GM23338 (cell line): ENCODE measurements at regions not wholly inside any gene's neighbourhood (a gene's known extent, or its start where the extent isn't known, plus 50 kb on each side); places are given as distances from the start of the nearest gene placed in this dataset.

Experiments used
- CREB1 ChIP-seq: fragments of 250-450 bp; sonication (Bioruptor Pico); IDR thresholded peaks from 2 replicates; pipeline ENCODE4 v1.5.0; 2020; ENCODE audit warnings: low read depth, mild to moderate bottlenecking, moderate library complexity
- EZH2 ChIP-seq: fragments of 200-600 bp; sonication (generic); IDR thresholded peaks from one replicate; pipeline ENCODE4 v1.8.0; 2017; ENCODE audit warnings: antibody characterized with exemption, mild to moderate bottlenecking, low read depth; ENCODE audit not compliant: unreplicated experiment
- EZH2phosphoT487 ChIP-seq: fragments of 200-600 bp; sonication (generic); IDR thresholded peaks from one replicate; pipeline ENCODE4 v1.8.1; 2018; ENCODE audit warnings: antibody characterized with exemption; ENCODE audit not compliant: unreplicated experiment
- NANOG ChIP-seq: IDR thresholded peaks from 2 replicates; pipeline ENCODE4 v1.6.1; 2016; ENCODE audit warnings: antibody characterized with exemption, borderline replicate concordance
- POLR2AphosphoS5 ChIP-seq: IDR thresholded peaks from 2 replicates; pipeline ENCODE4 v1.6.1; 2016; ENCODE audit warnings: antibody characterized with exemption, low read depth
- REST ChIP-seq: IDR thresholded peaks from one replicate; pipeline ENCODE4 v1.6.1; 2018; ENCODE audit warnings: antibody characterized with exemption; ENCODE audit not compliant: unreplicated experiment
- STAT1 ChIP-seq: IDR thresholded peaks from one replicate; pipeline ENCODE4 v1.6.1; 2016; ENCODE audit warnings: antibody characterized with exemption; ENCODE audit not compliant: unreplicated experiment
- ZNF114 ChIP-seq: fragments of 250-450 bp; sonication (Bioruptor Pico); IDR thresholded peaks from 2 replicates; pipeline ENCODE4 v1.5.0; 2020; ENCODE audit warnings: mild to moderate bottlenecking, moderate library complexity
- ZNF331 ChIP-seq: fragments of 250-450 bp; sonication (Bioruptor Pico); IDR thresholded peaks from 2 replicates; pipeline ENCODE4 v1.5.0; 2020; ENCODE audit warnings: low read depth, mild to moderate bottlenecking, moderate library complexity
- TF ChIP-seq, protein P1 (sequence below), 2 experiments: fragments of 200-600 bp in 1 of 2; sonication (generic) in 1 of 2; conservative IDR thresholded peaks; 2 replicates each; pipeline versions ENCODE4 v1.5.1 to v1.6.1; 2016 to 2017; ENCODE audit warnings: antibody characterized with exemption in 2 of 2, low read depth in 2 of 2, mild to moderate bottlenecking in 2 of 2, moderate library complexity in 1 of 2

DNA sequence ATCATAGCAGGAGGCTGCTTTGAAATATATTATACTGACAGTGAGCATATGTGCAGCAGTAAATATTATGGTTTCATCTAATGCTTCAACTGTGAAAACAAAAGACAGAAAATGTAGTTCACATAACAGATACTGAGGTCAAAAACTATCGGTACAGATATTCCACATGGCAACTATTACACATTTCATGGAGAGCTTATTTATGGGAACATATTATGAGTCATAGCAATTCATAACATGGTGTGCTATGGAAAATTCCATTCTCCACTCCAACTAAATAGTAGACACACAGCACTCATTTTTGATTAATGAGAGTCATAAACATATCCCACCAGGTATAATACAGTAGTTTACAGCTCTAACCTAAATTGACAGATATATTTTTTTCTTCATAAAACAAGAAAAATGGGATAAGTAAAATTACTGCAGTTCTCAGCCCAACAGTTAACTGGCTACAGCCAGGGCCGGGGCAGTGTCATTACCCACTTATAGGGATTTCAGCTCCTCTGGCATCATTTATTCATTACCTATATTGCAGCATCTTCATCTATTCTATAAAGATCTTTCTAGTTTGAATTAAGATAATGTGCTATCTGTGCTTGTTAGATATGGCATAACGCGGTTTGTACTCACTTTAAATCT is 475.6 kb upstream of the KLF6 start:
- TF ChIP-seq, protein P1, sequence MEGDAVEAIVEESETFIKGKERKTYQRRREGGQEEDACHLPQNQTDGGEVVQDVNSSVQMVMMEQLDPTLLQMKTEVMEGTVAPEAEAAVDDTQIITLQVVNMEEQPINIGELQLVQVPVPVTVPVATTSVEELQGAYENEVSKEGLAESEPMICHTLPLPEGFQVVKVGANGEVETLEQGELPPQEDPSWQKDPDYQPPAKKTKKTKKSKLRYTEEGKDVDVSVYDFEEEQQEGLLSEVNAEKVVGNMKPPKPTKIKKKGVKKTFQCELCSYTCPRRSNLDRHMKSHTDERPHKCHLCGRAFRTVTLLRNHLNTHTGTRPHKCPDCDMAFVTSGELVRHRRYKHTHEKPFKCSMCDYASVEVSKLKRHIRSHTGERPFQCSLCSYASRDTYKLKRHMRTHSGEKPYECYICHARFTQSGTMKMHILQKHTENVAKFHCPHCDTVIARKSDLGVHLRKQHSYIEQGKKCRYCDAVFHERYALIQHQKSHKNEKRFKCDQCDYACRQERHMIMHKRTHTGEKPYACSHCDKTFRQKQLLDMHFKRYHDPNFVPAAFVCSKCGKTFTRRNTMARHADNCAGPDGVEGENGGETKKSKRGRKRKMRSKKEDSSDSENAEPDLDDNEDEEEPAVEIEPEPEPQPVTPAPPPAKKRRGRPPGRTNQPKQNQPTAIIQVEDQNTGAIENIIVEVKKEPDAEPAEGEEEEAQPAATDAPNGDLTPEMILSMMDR (conservative IDR thresholded peaks at IDR 0.05; ENCODE audit: low read depth in 2 of 2) = no peak
- TF ChIP-seq POLR2AphosphoS5 (no peak), REST (no peak), EZH2 (no peak), STAT1 (no peak), ZNF331 (CRISPR knock-in tag) (no peak), CREB1 (no peak), ZNF114 (CRISPR knock-in tag) (no peak), NANOG (no peak), EZH2phosphoT487 (no peak)
